Body of pancreas (tissue), 4 donors: ENCODE measurements at regions not wholly inside any gene's neighbourhood (a gene's known extent, or its start where the extent isn't known, plus 50 kb on each side); places are given as distances from the start of the nearest gene placed in this dataset.

Experiments
- POLR2A ChIP-seq, 3 donors: fragments of 450-650 bp; IDR thresholded peaks; one replicate each; pipeline ENCODE4 v1.6.1; 2016; ENCODE audit warnings: antibody characterized with exemption in 3 of 3, mild to moderate bottlenecking in 2 of 3
- TF ChIP-seq, protein P1 (sequence below), 7 experiments: fragments of 450-650 bp in 4 of 7; fragments of 200-600 bp in 3 of 7; sonication (generic) in 3 of 7; IDR thresholded peaks; one replicate each; pipeline ENCODE4 v1.5.1; 2016 to 2019; ENCODE audit warnings: antibody characterized with exemption in 7 of 7

GRCh38 chr12:100688451-100688864, 106.1 kb upstream of the ANO4 start:
- TF ChIP-seq, protein P1, sequence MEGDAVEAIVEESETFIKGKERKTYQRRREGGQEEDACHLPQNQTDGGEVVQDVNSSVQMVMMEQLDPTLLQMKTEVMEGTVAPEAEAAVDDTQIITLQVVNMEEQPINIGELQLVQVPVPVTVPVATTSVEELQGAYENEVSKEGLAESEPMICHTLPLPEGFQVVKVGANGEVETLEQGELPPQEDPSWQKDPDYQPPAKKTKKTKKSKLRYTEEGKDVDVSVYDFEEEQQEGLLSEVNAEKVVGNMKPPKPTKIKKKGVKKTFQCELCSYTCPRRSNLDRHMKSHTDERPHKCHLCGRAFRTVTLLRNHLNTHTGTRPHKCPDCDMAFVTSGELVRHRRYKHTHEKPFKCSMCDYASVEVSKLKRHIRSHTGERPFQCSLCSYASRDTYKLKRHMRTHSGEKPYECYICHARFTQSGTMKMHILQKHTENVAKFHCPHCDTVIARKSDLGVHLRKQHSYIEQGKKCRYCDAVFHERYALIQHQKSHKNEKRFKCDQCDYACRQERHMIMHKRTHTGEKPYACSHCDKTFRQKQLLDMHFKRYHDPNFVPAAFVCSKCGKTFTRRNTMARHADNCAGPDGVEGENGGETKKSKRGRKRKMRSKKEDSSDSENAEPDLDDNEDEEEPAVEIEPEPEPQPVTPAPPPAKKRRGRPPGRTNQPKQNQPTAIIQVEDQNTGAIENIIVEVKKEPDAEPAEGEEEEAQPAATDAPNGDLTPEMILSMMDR (IDR thresholded peaks at IDR 0.05), result no peak
- TF ChIP-seq POLR2A (IDR thresholded peaks at IDR 0.05), result no peak
